ENCODE measurements at regions not wholly inside any gene's neighbourhood (a gene's known extent, or its start where the extent isn't known, plus 50 kb on each side); places are given as distances from the start of the nearest gene placed in this dataset.

- no peak for TF ChIP-seq CTCF (IDR thresholded peaks at IDR 0.05; ENCODE audit: borderline replicate concordance, control extremely low read depth, extremely low read depth, insufficient read depth, missing control alignments)
- in situ Hi-C loops (cut with MboI; ENCODE audit: low sequenced_read_pairs, unreplicated experiment) = no loop called here
- DNase-seq (ENCODE audit: low spot score) = no peak
These were observed 120.5 kb upstream of the NCOR2 start for GRCh38 chr12:124687917-124688316.

- TF ChIP-seq CTCF (IDR thresholded peaks at IDR 0.05; ENCODE audit: borderline replicate concordance, control extremely low read depth, extremely low read depth, insufficient read depth, missing control alignments) = no peak
- in situ Hi-C loops (cut with MboI; ENCODE audit: low sequenced_read_pairs, unreplicated experiment) = no loop called here
- no peak for DNase-seq (ENCODE audit: low spot score)
These were observed 119.9 kb upstream of the NCOR2 start for GRCh38 chr12:124687174-124687902.

- no peak for TF ChIP-seq CTCF (IDR thresholded peaks at IDR 0.05; ENCODE audit: borderline replicate concordance, control extremely low read depth, extremely low read depth, insufficient read depth, missing control alignments)
- in situ Hi-C loops (cut with MboI; ENCODE audit: low sequenced_read_pairs, unreplicated experiment) = no loop called here
- no peak for DNase-seq (ENCODE audit: low spot score)
These were observed 119.2 kb upstream of the NCOR2 start for GRCh38 chr12:124686370-124687173.

GRCh38 chr12:124685689-124686369 is 118.4 kb upstream of the NCOR2 start:
- in situ Hi-C loops (cut with MboI; ENCODE audit: low sequenced_read_pairs, unreplicated experiment) = no loop called here
- no peak for DNase-seq (ENCODE audit: low spot score)
- no peak for TF ChIP-seq CTCF (IDR thresholded peaks at IDR 0.05; ENCODE audit: borderline replicate concordance, control extremely low read depth, extremely low read depth, insufficient read depth, missing control alignments)

GRCh38 chr12:124684971-124685688 is 117.7 kb upstream of the NCOR2 start:
- no peak for DNase-seq (ENCODE audit: low spot score)
- no peak for TF ChIP-seq CTCF (IDR thresholded peaks at IDR 0.05; ENCODE audit: borderline replicate concordance, control extremely low read depth, extremely low read depth, insufficient read depth, missing control alignments)
- in situ Hi-C loops (cut with MboI; ENCODE audit: low sequenced_read_pairs, unreplicated experiment) = no loop called here

- DNase-seq (ENCODE audit: low spot score) = no peak
- no peak for TF ChIP-seq CTCF (IDR thresholded peaks at IDR 0.05; ENCODE audit: borderline replicate concordance, control extremely low read depth, extremely low read depth, insufficient read depth, missing control alignments)
- in situ Hi-C loops (cut with MboI; ENCODE audit: low sequenced_read_pairs, unreplicated experiment) = no loop called here
These were observed 117.1 kb upstream of the NCOR2 start for GRCh38 chr12:124684496-124684895.
